GM12892 (cell line): ENCODE measurements at regions not wholly inside any gene's neighbourhood (a gene's known extent, or its start where the extent isn't known, plus 50 kb on each side); places are given as distances from the start of the nearest gene placed in this dataset.
"Not testable (repeated sequence)": the region's sequence is repeated elsewhere in the genome, so short reads cannot be mapped to it uniquely, and the experiment has no call there.

Experiments
- DNase-seq: peaks from one replicate; pipeline ENCODE4 v3.0.0; 2011; ENCODE audit not compliant: insufficient read length
- FAIRE-seq: peaks from 2 replicates; lab custom pipeline; 2011; peaks lifted over from hg19 to GRCh38; lab: Jason Lieb, UNC
- POLR2A ChIP-seq: IDR thresholded peaks from 2 replicates; pipeline ENCODE4 v1.6.1; 2011; ENCODE audit warnings: low read depth, low read length, control low read depth
- POLR2AphosphoS5 ChIP-seq: IDR thresholded peaks from 2 replicates; pipeline ENCODE4 v1.6.1; 2011; ENCODE audit warnings: low read depth, low read length, control low read depth
- TAF1 ChIP-seq: IDR thresholded peaks from 2 replicates; pipeline ENCODE4 v1.6.1; 2011; ENCODE audit warnings: low read depth, mild to moderate bottlenecking, control low read depth, low read length, borderline replicate concordance

DNA sequence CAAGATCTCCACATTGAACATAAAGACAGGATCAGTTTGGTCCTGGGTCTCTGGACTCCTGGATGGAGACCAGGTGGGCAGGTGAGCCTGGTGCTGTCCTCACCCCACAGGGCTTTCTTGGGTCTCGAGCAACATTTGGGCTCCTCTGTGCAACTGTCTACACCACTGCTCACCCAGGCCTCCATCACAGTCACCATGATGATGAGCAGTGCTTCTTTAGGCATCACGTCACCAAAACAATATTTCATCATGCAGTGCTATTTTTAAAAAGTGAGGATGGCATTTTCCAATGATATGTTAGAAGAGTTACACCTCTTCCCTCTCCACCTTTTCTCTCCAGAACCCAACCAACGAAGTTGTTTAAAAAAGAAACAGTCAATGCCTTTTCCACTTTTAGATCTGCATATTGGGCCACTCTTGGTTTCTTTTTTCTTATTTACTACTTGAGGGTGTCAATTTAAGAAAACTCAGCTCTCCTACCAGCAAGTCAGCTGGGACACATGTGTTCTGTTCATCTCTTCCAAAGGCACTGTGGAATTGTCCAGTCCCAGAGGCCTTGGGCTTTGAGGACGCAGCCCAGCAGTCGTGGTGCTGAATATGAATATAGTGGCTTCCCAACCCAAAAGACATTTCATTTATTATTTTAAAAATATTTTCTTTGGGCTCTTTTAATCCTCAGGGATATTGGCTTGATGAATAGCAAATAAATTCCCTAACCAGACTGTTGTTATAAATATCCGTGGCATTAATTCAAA, 405.7 kb downstream of the KCNRG start:
- FAIRE-seq (no peak), DNase-seq (no peak)
- no peak for TF ChIP-seq POLR2AphosphoS5
- no peak for TF ChIP-seq TAF1
- no peak for TF ChIP-seq POLR2A

DNA sequence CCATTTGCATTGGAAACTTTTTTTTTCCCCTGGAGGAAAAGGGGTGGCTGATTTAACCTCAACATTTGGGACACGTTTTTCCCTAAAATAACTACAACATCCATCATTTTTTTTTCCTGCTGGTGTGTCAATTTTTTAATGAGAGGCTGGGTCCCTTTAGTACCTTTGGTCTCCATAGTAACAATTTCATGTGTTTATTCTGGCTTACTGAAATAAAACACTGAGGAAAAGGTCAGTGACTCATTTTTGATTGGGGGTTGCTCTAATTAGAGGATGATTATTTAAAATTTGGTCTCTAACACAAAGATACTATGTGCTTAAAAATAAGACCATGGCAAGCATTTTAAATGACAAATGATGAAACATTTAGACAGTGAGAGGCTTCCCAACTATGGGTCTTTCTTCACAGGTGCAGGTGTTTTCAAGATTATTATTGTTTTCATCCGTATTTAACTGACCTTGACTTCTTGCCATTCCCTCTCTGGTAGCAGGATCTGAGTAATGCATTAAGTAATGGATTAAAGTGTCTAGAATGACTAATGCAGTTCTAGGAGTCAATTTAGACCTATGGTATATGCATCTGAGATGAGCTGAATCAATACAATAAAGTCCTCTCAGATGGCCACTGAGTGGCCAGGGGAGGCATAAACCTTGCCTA, 406.4 kb downstream of the KCNRG start:
- TF ChIP-seq POLR2AphosphoS5 (no peak), POLR2A (no peak), TAF1 (no peak)
- DNase-seq (no peak), FAIRE-seq (no peak)

DNA sequence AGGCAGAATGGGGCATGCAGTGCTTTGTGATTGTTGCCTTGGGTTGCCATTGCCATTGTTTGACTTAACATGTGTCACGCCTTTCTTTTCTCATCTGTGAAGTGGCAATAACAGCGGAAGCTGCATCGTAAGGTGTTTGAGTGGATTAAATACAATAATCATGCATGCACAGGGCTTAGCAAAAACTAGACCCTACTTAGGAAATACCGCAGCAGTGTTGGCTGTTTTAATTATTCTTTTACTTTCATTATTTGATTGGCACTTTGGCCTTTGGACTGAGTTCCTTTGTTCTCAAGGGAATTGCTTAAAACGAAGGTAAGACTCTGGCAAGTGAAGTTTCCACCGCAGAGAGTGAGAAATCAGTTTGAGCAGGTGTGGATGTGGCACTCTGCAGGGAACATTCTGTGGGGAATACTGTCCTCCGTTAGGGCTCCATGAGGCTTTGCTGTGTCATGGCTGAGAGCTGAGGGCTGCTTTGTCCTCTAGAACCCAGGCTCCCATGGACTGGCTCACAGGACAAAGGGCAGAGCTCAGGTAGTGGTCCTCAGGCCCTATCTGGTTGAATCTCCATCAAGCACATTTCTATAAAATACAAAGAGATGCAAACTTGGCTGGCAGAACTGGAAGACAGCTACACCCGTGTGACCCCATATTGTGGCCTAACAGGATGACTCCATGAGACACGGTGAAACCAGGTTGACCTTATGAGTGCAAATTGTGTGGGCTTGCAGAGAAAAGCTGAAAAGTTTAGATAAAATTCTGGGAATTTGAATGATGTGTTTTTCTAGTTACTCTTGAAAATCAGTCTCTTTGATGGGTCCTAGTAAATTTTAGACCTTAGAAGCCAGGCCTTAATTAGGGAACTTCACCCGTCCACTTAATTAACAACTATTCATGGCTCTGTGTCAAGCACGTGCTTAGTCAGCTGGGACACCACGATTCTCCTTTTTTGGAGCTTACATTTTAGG, 407.2 kb downstream of the KCNRG start:
- no peak for TF ChIP-seq POLR2A
- no peak for TF ChIP-seq TAF1
- no peak for DNase-seq
- no peak for FAIRE-seq

DNA sequence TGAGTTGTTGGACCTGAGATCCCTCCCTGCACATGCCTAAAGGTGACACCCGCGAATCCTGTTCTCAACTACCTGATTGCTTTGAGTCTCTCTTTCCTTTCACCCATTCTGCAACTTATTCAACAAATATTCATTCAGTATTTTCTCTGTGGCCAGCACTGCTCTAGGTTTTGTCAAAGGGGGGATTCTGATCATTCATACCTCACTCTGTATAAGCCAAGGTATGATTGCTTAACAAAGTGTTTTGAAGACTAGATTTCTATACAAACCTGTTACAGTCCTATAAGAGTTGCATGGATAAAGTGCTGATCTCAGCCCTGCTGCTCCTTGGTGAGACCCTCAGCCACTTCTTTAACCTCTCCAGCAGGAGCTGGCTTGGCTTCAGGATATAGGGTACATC, 409.7 kb downstream of the KCNRG start:
- FAIRE-seq (no peak), DNase-seq (no peak)
- TF ChIP-seq TAF1: no peak
- TF ChIP-seq POLR2AphosphoS5: no peak
- no peak for TF ChIP-seq POLR2A

GRCh38 chr13:50425772-50426171, 410.5 kb downstream of the KCNRG start:
- TF ChIP-seq POLR2A (no peak), POLR2AphosphoS5 (no peak), TAF1 (no peak)
- DNase-seq (no peak), FAIRE-seq (no peak)

- FAIRE-seq: no peak
- no peak for DNase-seq
- no peak for TF ChIP-seq POLR2AphosphoS5
- no peak for TF ChIP-seq POLR2A
- TF ChIP-seq TAF1: no peak
Measured at GRCh38 chr13:50426927-50427326, 411.7 kb downstream of the KCNRG start.

DNA sequence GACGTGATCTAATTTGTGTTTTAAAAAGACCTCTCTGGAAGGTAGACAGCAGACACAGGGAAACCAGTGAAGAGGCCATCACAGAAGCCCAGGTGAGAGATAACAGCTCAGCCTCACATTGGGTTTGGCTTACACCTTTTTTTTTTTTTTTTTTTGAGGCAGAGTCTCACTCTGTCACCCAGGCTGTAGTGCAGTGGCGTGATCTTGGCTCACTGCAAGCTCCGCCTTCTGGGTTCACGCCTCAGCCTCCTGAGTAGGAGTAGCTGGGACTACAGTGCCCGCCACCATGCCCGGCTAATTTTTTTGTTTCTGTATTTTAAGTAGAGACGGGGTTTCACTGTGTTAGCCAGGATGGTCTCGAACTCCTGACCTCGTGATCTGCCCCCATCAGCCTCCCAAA, 412.3 kb downstream of the KCNRG start:
- FAIRE-seq, DNase-seq: not testable (repeated sequence)

DNA sequence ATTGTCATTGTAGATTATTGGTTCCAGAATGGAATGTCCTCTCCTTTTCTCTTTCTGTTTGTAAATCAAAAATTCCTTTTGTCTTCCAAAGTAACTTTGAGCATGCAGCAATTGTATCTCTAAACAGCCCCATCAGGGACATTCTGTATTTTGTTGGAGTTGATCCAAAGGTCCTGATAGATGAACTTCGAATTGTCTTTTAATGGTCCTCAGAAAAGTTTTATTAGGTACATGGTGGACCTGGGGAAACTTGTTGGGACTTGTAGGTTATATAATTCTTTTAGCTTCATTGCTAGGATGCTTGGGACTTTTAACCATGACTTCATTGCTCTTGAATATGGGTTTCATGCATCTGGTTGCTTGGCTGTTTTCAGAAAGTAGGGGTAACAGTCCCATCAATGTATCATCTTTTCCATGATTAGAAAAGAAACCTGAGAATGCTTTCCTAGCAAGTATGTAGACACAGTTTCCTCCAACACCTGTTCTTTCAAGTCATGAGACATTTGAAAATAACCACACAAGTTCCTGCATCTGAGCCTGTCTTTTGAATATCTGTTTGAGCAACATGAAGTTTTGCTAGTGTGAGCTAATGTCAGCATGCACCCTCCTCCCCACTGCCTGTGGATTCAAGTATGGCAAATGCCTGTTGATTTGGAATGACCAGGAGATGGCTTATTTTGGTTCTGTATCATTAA, 413.1 kb downstream of the KCNRG start:
- no peak for DNase-seq
- FAIRE-seq: no peak
- TF ChIP-seq POLR2AphosphoS5 (no peak), TAF1 (no peak), POLR2A (no peak)

- DNase-seq (no peak), FAIRE-seq (no peak)
- TF ChIP-seq TAF1 (no peak), POLR2AphosphoS5 (no peak), POLR2A (no peak)
Measured at GRCh38 chr13:50435011-50435410, 408.5 kb downstream of the DLEU7 start.

GRCh38 chr13:50437252-50437651, 406.2 kb downstream of the DLEU7 start:
- FAIRE-seq: no peak
- TF ChIP-seq TAF1 (no peak), POLR2AphosphoS5 (no peak), POLR2A (no peak)
- DNase-seq: no peak

DNA sequence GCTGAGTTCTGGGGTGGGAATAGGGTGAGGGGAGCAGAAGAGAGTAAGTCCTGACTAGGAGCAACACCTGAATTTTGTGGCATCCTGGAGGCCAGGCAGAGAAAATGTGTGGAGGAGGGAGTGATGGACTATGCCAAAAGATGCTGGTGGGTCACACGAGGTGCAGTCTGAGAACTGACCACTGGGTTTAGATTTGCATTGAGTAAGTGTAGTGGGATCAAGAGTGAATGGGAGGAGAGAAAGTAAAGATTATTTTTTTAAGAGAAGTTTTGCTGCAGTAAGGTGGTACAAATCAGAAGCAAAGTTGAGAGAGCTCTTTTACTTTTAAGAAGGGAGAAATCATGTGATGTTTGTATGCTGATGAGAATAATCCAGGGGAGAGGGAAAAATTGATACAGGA, 405.1 kb downstream of the DLEU7 start:
- no peak for FAIRE-seq

More for the DNA sequence above, 405.1 kb downstream of the DLEU7 start:
- TF ChIP-seq POLR2A: no peak
- no peak for DNase-seq
